SK-N-MC (cell line): ENCODE measurements at regions not wholly inside any gene's neighbourhood (a gene's known extent, or its start where the extent isn't known, plus 50 kb on each side); places are given as distances from the start of the nearest gene placed in this dataset.

Source experiments
- EZH2 ChIP-seq: fragments of 200-600 bp; sonication (generic); IDR thresholded peaks from one replicate; pipeline ENCODE4 v1.6.1; 2017; ENCODE audit warnings: antibody characterized with exemption
- FOXP2 ChIP-seq: optimal IDR thresholded peaks from 2 replicates; pipeline ENCODE3; 2011; ENCODE audit warnings: mild to moderate bottlenecking, moderate library complexity; ENCODE audit not compliant: insufficient read depth; ENCODE audit errors: extremely low read length, control extremely low read depth
- POLR2AphosphoS5 ChIP-seq: IDR thresholded peaks from 2 replicates; pipeline ENCODE4 v1.6.1; 2012; ENCODE audit warnings: mild to moderate bottlenecking, low read depth, low read length, borderline replicate concordance

DNA sequence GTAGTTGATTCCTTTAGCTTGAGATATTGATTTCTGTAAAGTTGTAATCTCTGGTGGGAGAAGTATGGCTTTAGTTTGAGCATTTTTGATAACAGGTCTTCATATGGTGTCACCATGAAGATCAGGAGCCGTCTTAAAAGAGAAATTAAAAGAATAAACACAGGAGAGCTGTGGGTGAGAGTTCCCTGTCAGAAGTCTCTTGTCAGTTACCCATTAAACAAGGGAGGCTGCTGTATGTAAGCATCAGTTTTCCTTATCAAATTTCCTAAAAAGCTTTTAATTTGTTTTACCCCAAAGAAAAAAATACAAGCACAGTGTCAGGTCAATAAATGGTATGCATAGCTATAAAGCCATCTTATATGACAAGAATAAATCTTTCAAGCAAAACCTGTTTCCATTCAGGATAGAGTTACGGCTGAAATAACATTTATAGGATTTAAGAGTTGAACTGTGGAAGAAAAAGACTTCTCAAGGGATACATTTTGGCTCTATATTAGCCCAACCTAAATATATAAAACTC is 767.5 kb downstream of the JRKL start:
- TF ChIP-seq EZH2 (no peak), POLR2AphosphoS5 (no peak), FOXP2 (no peak)
